Trophoblast cell (in vitro differentiated cells and primary cell): ENCODE measurements at regions not wholly inside any gene's neighbourhood (a gene's known extent, or its start where the extent isn't known, plus 50 kb on each side); places are given as distances from the start of the nearest gene placed in this dataset.

Experiments used
- DNase-seq, 2 donors: peaks; one replicate each; pipeline ENCODE4 v3.0.0-alpha.2; 2016
- H2AFZ ChIP-seq: 2 replicates; pipeline ENCODE4 v1.6.1; 2013; ENCODE audit warnings: low read length, moderate library complexity, mild to moderate bottlenecking; ENCODE audit not compliant: insufficient read depth, poor library complexity
- H2AK5ac ChIP-seq: 2 replicates; pipeline ENCODE4 v1.6.1; 2013; ENCODE audit warnings: mild to moderate bottlenecking, low read length
- H2BK120ac ChIP-seq: 2 replicates; pipeline ENCODE4 v1.6.1; 2013; ENCODE audit warnings: low read length, mild to moderate bottlenecking, moderate library complexity; ENCODE audit not compliant: insufficient read depth, poor library complexity
- H2BK12ac ChIP-seq: 2 replicates; pipeline ENCODE4 v1.6.1; 2013; ENCODE audit warnings: mild to moderate bottlenecking, low read length, moderate library complexity
- H2BK5ac ChIP-seq: 2 replicates; pipeline ENCODE4 v1.6.1; 2013; ENCODE audit warnings: low read length, low read depth, moderate library complexity, mild to moderate bottlenecking; ENCODE audit not compliant: poor library complexity
- H3K14ac ChIP-seq: 2 replicates; pipeline ENCODE4 v1.6.1; 2013; ENCODE audit warnings: mild to moderate bottlenecking, low read length
- H3K18ac ChIP-seq: 2 replicates; pipeline ENCODE4 v1.6.1; 2013; ENCODE audit warnings: mild to moderate bottlenecking, low read length
- H3K23ac ChIP-seq: 2 replicates; pipeline ENCODE4 v1.6.1; 2013; ENCODE audit warnings: low read length
- H3K27ac ChIP-seq: 2 replicates; pipeline ENCODE4 v1.5.1; 2013; ENCODE audit warnings: low read depth, mild to moderate bottlenecking, inconsistent platforms, low read length, moderate library complexity
- H3K27me3 ChIP-seq: 2 replicates; pipeline ENCODE4 v1.6.1; 2013; ENCODE audit warnings: inconsistent platforms, mild to moderate bottlenecking, low read length, moderate library complexity; ENCODE audit not compliant: insufficient read depth
- H3K36me3 ChIP-seq, 2 experiments: 1 replicate in 1 of 2; 2 replicates in 1 of 2; pipeline ENCODE4 v1.6.1; 2013; ENCODE audit warnings: low read length in 2 of 2, mild to moderate bottlenecking in 2 of 2, moderate library complexity in 1 of 2; ENCODE audit not compliant: insufficient read depth in 2 of 2, control insufficient read depth in 1 of 2
- H3K4ac ChIP-seq: 2 replicates; pipeline ENCODE4 v1.6.1; 2013; ENCODE audit warnings: low read depth, mild to moderate bottlenecking, low read length, moderate library complexity
- H3K4me1 ChIP-seq, 2 experiments: 1 replicate in 1 of 2; 2 replicates in 1 of 2; pipeline ENCODE4 v1.6.1; 2013; ENCODE audit warnings: low read length in 2 of 2, mild to moderate bottlenecking in 2 of 2, moderate library complexity in 1 of 2; ENCODE audit not compliant: insufficient read depth in 2 of 2, control insufficient read depth in 1 of 2
- H3K4me2 ChIP-seq: 2 replicates; pipeline ENCODE4 v1.6.1; 2013; ENCODE audit warnings: inconsistent platforms, mild to moderate bottlenecking, low read length, moderate library complexity
- H3K4me3 ChIP-seq: 2 replicates; pipeline ENCODE4 v1.5.1; 2013; ENCODE audit warnings: mild to moderate bottlenecking, low read depth, low read length, inconsistent platforms
- H3K79me1 ChIP-seq: one replicate; pipeline ENCODE4 v1.6.1; 2013; ENCODE audit warnings: low read length
- H3K79me2 ChIP-seq: 2 replicates; pipeline ENCODE4 v1.6.1; 2013; ENCODE audit warnings: low read length, mild to moderate bottlenecking; ENCODE audit not compliant: control insufficient read depth, insufficient read depth, poor library complexity
- H3K9ac ChIP-seq: 2 replicates; pipeline ENCODE4 v1.6.1; 2013; ENCODE audit warnings: mild to moderate bottlenecking, low read length
- H3K9me3 ChIP-seq: 2 replicates; pipeline ENCODE4 v1.6.1; 2013; ENCODE audit warnings: low read depth, mild to moderate bottlenecking, control low read depth, inconsistent platforms, low read length; ENCODE audit not compliant: insufficient read depth
- H4K12ac ChIP-seq: 2 replicates; pipeline ENCODE4 v1.6.1; 2013; ENCODE audit warnings: low read depth, mild to moderate bottlenecking, low read length, moderate library complexity
- H4K8ac ChIP-seq: 2 replicates; pipeline ENCODE4 v1.6.1; 2013; ENCODE audit warnings: low read depth, mild to moderate bottlenecking, low read length, moderate library complexity
- H4K91ac ChIP-seq: one replicate; pipeline ENCODE4 v1.6.1; 2013; ENCODE audit warnings: low read depth, mild to moderate bottlenecking, low read length, moderate library complexity
- WGBS: extraction: QIAGEN DNeasy Blood & Tissue Kit; methylation state at CpG from one replicate; pipeline ENCODE4 v1.1.7; 2013; ENCODE audit warnings: missing lambda C conversion rate; ENCODE audit not compliant: insufficient read length, insufficient coverage; ENCODE audit errors: extremely low coverage; 5-methylcytosine and 5-hydroxymethylcytosine counted together

DNA sequence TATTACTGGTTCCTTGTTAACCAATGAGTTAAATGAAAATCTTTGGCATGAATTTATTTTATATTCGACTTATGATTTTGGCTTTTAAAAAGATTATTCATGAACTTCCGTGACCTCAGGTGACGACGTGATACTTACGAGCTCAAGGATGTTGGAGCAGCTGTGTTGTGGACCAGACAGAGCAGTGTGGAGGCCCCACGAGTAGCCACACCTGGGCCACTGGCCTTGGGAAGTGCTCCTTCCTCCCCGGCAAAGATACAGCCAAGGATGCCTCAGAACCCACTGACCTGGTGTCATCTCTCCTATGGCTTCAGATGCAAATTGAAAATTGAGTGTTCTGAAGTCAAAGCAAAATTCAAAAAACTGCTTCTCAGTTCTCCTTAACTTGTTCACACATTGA, 147.5 kb upstream of the PPP2R2D start:
- Histone ChIP-seq H4K91ac (peak overlapping the region; percentile 62), H3K4ac (no peak overlapping the region), H2AFZ (no peak overlapping the region), H3K23ac (no peak overlapping the region), H3K4me3 (no peak overlapping the region), H2BK12ac (peak overlapping the region; percentile 27), H3K9ac (no peak overlapping the region), H4K12ac (no peak overlapping the region), H3K18ac (no peak overlapping the region), H4K8ac (no peak overlapping the region), H2BK120ac (no peak overlapping the region), H2BK5ac (no peak overlapping the region), H3K27ac (no peak overlapping the region), H3K14ac (no peak overlapping the region), H3K4me1 (peaks cover 20 to 37% of the 10 kb centered on the region in 2 experiments), H2AK5ac (no peak overlapping the region), H3K79me2 (no peaks in the 10 kb centered on the region), H3K4me2 (no peak overlapping the region), H3K36me3 (no peaks in the 10 kb centered on the region), H3K27me3 (no peaks in the 10 kb centered on the region), H3K9me3 (peaks cover 10% of the 10 kb centered on the region), H3K79me1 (peaks cover 10% of the 10 kb centered on the region)
- WGBS, result no CpG with 5 or more reads among the region's 7 CpGs
- DNase-seq, result no peak

DNA sequence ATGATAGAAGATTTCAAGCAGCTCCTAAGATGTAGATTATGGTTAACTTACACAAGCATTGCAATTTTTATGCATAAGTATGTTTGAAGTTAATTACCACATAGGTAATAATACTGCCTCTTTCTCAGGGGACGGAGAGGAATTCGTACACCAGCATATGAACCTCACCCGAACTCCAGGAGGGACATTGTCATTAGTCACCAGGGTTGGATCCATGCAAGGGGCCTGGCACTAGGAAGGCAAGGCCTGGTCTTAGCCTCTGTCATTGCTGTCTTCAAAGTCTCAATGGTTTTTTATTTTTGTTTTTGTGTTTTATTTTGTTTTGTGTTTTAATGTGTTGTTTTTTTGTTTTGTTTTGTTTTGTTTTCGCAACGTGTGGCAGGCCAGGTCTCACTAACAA, 145.6 kb upstream of the PPP2R2D start:
- Histone ChIP-seq H3K4ac (no peak overlapping the region), H3K27ac (no peak overlapping the region), H3K23ac (no peak overlapping the region), H4K91ac (no peak overlapping the region), H3K4me3 (no peak overlapping the region), H3K9me3 (peaks cover 4% of the 10 kb centered on the region), H2AFZ (no peak overlapping the region), H2BK120ac (no peak overlapping the region), H3K79me1 (peaks cover 4% of the 10 kb centered on the region), H3K4me1 (peaks cover 14 to 21% of the 10 kb centered on the region in 2 experiments), H3K27me3 (no peaks in the 10 kb centered on the region), H4K8ac (no peak overlapping the region), H2BK12ac (no peak overlapping the region), H3K18ac (no peak overlapping the region), H3K36me3 (no peaks in the 10 kb centered on the region), H3K9ac (no peak overlapping the region), H2AK5ac (no peak overlapping the region), H3K4me2 (no peak overlapping the region), H2BK5ac (no peak overlapping the region), H3K79me2 (no peaks in the 10 kb centered on the region), H3K14ac (no peak overlapping the region), H4K12ac (no peak overlapping the region)
- DNase-seq, result no peak
- no CpG with 5 or more reads among the region's 5 CpGs for WGBS

DNA sequence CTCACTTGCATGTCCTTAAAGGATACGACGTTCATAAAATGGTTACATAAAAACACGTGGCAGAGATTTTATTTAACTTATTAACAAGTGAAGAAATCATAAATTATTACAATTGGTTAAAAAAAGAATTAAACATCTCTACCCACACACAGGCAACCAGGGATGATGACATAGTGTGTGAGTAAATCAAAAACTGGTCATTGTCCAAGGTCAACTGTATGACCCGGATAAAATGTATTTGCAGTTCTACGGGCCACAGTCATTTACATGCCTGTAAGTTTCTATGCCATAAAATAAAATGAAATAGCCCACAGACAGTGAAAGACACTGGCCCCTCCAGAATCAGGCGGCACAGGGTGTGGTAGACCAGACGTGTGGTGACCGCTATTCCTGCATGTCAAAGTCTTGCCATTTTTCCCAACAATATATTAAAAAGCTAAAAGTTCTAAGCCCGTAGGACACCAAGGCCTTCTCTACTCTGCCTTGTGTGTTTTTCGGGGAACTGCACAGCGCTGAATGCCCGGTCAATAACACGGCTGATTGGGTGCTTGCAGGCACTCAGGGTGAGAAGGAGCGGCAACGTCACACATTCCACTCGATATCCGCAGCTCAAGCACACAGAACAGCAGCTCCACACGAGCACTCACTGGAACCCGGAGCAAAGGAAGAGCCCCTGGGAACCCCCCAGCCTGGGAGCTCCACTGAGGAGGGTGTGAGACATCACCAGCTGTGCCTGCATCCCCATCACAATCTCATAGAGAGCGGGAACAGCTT, 143.3 kb upstream of the PPP2R2D start:
- Histone ChIP-seq H3K4me1 (peaks cover 0 to 3% of the 10 kb centered on the region in 2 experiments), H4K91ac (no peak overlapping the region), H3K18ac (no peak overlapping the region), H3K27me3 (no peaks in the 10 kb centered on the region), H3K79me1 (no peaks in the 10 kb centered on the region), H3K36me3 (no peaks in the 10 kb centered on the region), H3K27ac (no peak overlapping the region), H3K4me3 (no peak overlapping the region), H3K79me2 (no peaks in the 10 kb centered on the region), H3K23ac (no peak overlapping the region), H2BK120ac (no peak overlapping the region), H2AFZ (no peak overlapping the region), H3K14ac (no peak overlapping the region), H3K4me2 (no peak overlapping the region), H3K4ac (no peak overlapping the region), H2BK5ac (no peak overlapping the region), H4K8ac (no peak overlapping the region), H2AK5ac (no peak overlapping the region), H3K9me3 (peaks cover 6% of the 10 kb centered on the region), H4K12ac (no peak overlapping the region), H2BK12ac (no peak overlapping the region), H3K9ac (no peak overlapping the region)
- WGBS, result no CpG with 5 or more reads among the region's 20 CpGs
- DNase-seq, result no peak

DNA sequence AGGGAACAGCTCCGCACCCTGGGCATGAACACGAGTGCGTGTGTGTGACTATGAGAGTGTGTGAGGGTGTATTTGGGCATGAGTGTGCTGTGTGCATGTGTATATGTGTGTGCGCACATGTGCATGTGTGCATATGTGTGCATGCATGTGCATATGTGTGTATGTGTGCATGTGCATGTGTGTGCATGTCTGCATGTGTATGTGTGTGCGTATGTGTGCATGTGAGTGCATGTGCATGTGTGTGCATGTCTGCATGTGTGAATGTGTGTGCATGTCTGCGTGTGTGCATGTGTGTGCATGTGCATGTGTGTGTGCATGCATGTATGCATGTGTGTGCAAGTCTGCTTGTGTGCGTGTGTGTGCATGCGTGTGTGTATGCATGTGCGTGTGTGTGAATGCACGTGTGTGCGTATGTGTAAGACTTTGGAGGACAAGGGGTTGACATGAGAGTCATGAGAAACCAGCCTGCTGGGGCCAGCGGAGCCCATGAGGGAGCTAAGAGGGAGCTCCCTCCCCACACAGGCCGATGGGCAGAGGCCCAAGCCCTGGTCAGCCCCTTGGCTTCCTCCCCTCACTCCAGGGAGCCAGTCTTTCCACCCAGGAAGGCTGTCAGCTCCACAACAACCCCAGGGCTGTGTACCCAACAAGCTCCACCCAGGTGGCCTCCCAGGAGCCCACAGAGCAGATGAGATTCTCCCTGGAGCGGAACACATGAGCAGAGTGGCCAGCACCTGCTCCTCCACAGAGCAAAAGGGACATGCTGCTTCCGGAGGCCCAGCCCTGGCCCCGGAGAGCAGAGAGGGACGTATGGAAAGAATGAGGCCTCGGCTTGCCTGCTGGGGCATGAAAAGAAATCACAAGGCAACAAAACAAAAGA, 142.5 kb upstream of the PPP2R2D start:
- Histone ChIP-seq H3K9me3 (peaks cover 6% of the 10 kb centered on the region), H4K8ac (no peak overlapping the region), H3K4me2 (no peak overlapping the region), H4K91ac (no peak overlapping the region), H3K27me3 (no peaks in the 10 kb centered on the region), H3K4me1 (no peaks in the 10 kb centered on the region), H2BK5ac (no peak overlapping the region), H2AFZ (no peak overlapping the region), H3K18ac (no peak overlapping the region), H3K14ac (no peak overlapping the region), H3K4ac (no peak overlapping the region), H3K79me1 (no peaks in the 10 kb centered on the region), H4K12ac (no peak overlapping the region), H3K9ac (no peak overlapping the region), H3K27ac (no peak overlapping the region), H3K23ac (peak overlapping the region; percentile 13), H2AK5ac (no peak overlapping the region), H2BK120ac (no peak overlapping the region), H3K79me2 (no peaks in the 10 kb centered on the region), H2BK12ac (no peak overlapping the region), H3K36me3 (no peaks in the 10 kb centered on the region), H3K4me3 (peak overlapping the region; percentile 2)
- DNase-seq, result no peak
- WGBS, result no CpG with 5 or more reads among the region's 18 CpGs
